Endothelial cell of umbilical vein (primary cell): ENCODE measurements at regions not wholly inside any gene's neighbourhood (a gene's known extent, or its start where the extent isn't known, plus 50 kb on each side); places are given as distances from the start of the nearest gene placed in this dataset.

Source experiments
- BruUV-seq: library from RNA; stranded (reverse); fragments of 400-500 nt; replicated peaks from 2 replicates; lab custom pipeline; 2021; lab: Mats Ljungman, UMichigan
- CTCF ChIA-PET: fragments of 300-600, 350-600 bp; sonication (Branson Sonifier 250); formaldehyde crosslinking; loops from one replicate; lab custom pipeline; 2021; ENCODE audit warnings: antibody characterized with exemption, inconsistent platforms; lab: Charles Lee
- POLR2A ChIA-PET: fragments of 300-600, 350-600 bp; sonication (Branson Sonifier 250); formaldehyde crosslinking; loops from one replicate; lab custom pipeline; 2021; ENCODE audit warnings: antibody characterized with exemption, inconsistent platforms; lab: Charles Lee
- DNase-seq: peaks from one replicate; pipeline ENCODE4 v3.0.0-alpha.2; 2011; ENCODE audit warnings: low read depth, low spot score
- FAIRE-seq: peaks from 2 replicates; lab custom pipeline; 2011; peaks lifted over from hg19 to GRCh38; lab: Jason Lieb, UNC
- H2AFZ ChIP-seq: 2 replicates; pipeline ENCODE4 v1.6.0; 2012; ENCODE audit warnings: low read depth, low read length, control low read depth, inconsistent platforms
- H3K27ac ChIP-seq: 2 replicates; pipeline ENCODE4 v1.5.1; 2011; ENCODE audit warnings: low read depth, mild to moderate bottlenecking, control low read depth, low read length, moderate library complexity; ENCODE audit not compliant: insufficient read depth
- H3K27me3 ChIP-seq, 2 experiments: 2 replicates each; pipeline versions ENCODE4 v1.6.0 to v1.6.1; 2011; ENCODE audit warnings: low read length in 2 of 2, mixed read lengths in 1 of 2; ENCODE audit not compliant: control insufficient read depth in 2 of 2, insufficient read depth in 2 of 2
- H3K36me3 ChIP-seq, 2 experiments: 2 replicates in 1 of 2; 3 replicates in 1 of 2; pipeline ENCODE4 v1.5.1; 2011; ENCODE audit warnings: low read length in 2 of 2, mild to moderate bottlenecking in 1 of 2, moderate library complexity in 1 of 2; ENCODE audit not compliant: control insufficient read depth in 2 of 2, insufficient read depth in 2 of 2; ENCODE audit errors: extremely low read depth in 1 of 2
- H3K4me1 ChIP-seq: 3 replicates; pipeline ENCODE4 v1.5.1; 2011; ENCODE audit warnings: mild to moderate bottlenecking, low read length; ENCODE audit not compliant: control insufficient read depth, insufficient read depth; ENCODE audit errors: extremely low read depth
- H3K4me2 ChIP-seq: 2 replicates; pipeline ENCODE4 v1.6.1; 2011; ENCODE audit warnings: low read length, control low read depth, mixed read lengths; ENCODE audit not compliant: insufficient read depth
- H3K4me3 ChIP-seq, 3 experiments: fragments of 200-600 bp in 1 of 3; sonication (generic), shearing (Covaris generic) in 1 of 3; replicated peaks in 1 of 3; 2 replicates each; pipeline ENCODE4 v1.5.1; 2011 to 2016; ENCODE audit warnings: control low read depth in 3 of 3, low read length in 3 of 3, mild to moderate bottlenecking in 2 of 3, inconsistent platforms in 1 of 3, low read depth in 1 of 3, moderate library complexity in 1 of 3; ENCODE audit not compliant: insufficient read depth in 1 of 3
- H3K79me2 ChIP-seq: 2 replicates; pipeline ENCODE4 v1.6.0; 2012; ENCODE audit warnings: low read length, inconsistent platforms; ENCODE audit not compliant: control insufficient read depth, insufficient read depth
- H3K9ac ChIP-seq: replicated peaks from 2 replicates; pipeline ENCODE3; 2011; ENCODE audit warnings: low read length, control low read depth; ENCODE audit not compliant: insufficient read depth; ENCODE audit errors: extremely low read depth
- H3K9me1 ChIP-seq: replicated peaks from 3 replicates; pipeline ENCODE4 v1.6.0; 2011; ENCODE audit warnings: mild to moderate bottlenecking, low read length; ENCODE audit not compliant: control insufficient read depth, insufficient read depth; ENCODE audit errors: extremely low read depth
- H3K9me3 ChIP-seq: replicated peaks from 2 replicates; pipeline ENCODE4 v1.5.1; 2012; ENCODE audit warnings: low read length, inconsistent platforms; ENCODE audit not compliant: control insufficient read depth, insufficient read depth
- H4K20me1 ChIP-seq: replicated peaks from 2 replicates; pipeline ENCODE3; 2011; ENCODE audit warnings: mild to moderate bottlenecking, low read length; ENCODE audit not compliant: control insufficient read depth, insufficient read depth; ENCODE audit errors: extremely low read depth
- CTCF ChIP-seq, 2 donors: IDR thresholded peaks; 1 replicate in 1 of 2; 2 replicates in 1 of 2; pipeline ENCODE4 v1.5.1; 2011; ENCODE audit warnings: low read length in 2 of 2, mild to moderate bottlenecking in 2 of 2, moderate library complexity in 2 of 2, control low read depth in 1 of 2, inconsistent platforms in 1 of 2, low read depth in 1 of 2; ENCODE audit not compliant: insufficient read depth in 1 of 2; ENCODE audit errors: extremely low read depth in 1 of 2
- EZH2 ChIP-seq: IDR thresholded peaks from 2 replicates; pipeline ENCODE4 v1.6.1; 2012; ENCODE audit warnings: borderline replicate concordance, low read depth, mild to moderate bottlenecking, moderate library complexity, low read length, inconsistent platforms; ENCODE audit not compliant: severe bottlenecking
- FOS ChIP-seq: IDR thresholded peaks from 2 replicates; pipeline ENCODE4 v1.6.1; 2011; ENCODE audit warnings: mild to moderate bottlenecking, low read length, moderate library complexity, borderline replicate concordance; ENCODE audit not compliant: insufficient read depth
- GATA2 ChIP-seq: IDR thresholded peaks from 2 replicates; pipeline ENCODE4 v1.7.0; 2011; ENCODE audit warnings: low read depth, mild to moderate bottlenecking, moderate library complexity, mixed read lengths, low read length; ENCODE audit not compliant: insufficient read length, insufficient read depth
- JUN ChIP-seq: IDR thresholded peaks from 2 replicates; pipeline ENCODE4 v1.6.1; 2011; ENCODE audit warnings: borderline replicate concordance, low read depth; ENCODE audit not compliant: insufficient read length, insufficient read depth
- MAX ChIP-seq: IDR thresholded peaks from 2 replicates; pipeline ENCODE4 v1.6.1; 2011; ENCODE audit not compliant: insufficient read depth, insufficient read length
- MYC ChIP-seq: IDR thresholded peaks from one replicate; pipeline ENCODE4 v1.6.1; 2011; ENCODE audit warnings: mild to moderate bottlenecking, low read depth, low read length
- POLR2A ChIP-seq: IDR thresholded peaks from 2 replicates; pipeline ENCODE4 v1.6.1; 2012; ENCODE audit warnings: low read depth, mild to moderate bottlenecking, control low read depth, low read length
- POLR2AphosphoS5 ChIP-seq: IDR thresholded peaks from 2 replicates; pipeline ENCODE4 v1.6.1; 2012; ENCODE audit warnings: low read depth, mild to moderate bottlenecking, control low read depth, low read length, moderate library complexity; ENCODE audit not compliant: insufficient read depth
- dilution Hi-C: fragments of 300-500 bp; cut with MboI; formaldehyde crosslinking; loops from one replicate; pipeline ENCODE4 v1.15.0; 2019; ENCODE audit warnings: low sequenced_read_pairs; ENCODE audit not compliant: extremely low pct_ligation_motif_present
- intact Hi-C: fragments of 100-400 bp; cut with micrococcal nuclease; formaldehyde crosslinking; loops from one replicate; pipeline ENCODE4 v1.10.0; 2022

- H3K4me1 ChIP-seq: no peaks in the 10 kb centered on the region
- H4K20me1 ChIP-seq: no peaks in the 10 kb centered on the region
- no peaks in the 10 kb centered on the region for H3K79me2 ChIP-seq
- intact Hi-C loops (no loop called here), dilution Hi-C loops (no loop called here)
- H3K27me3 ChIP-seq: no peaks in the 10 kb centered on the region
- H3K9me1 ChIP-seq: no peaks in the 10 kb centered on the region
- no peak for TF ChIP-seq MYC
- TF ChIP-seq CTCF (IDR thresholded peaks at IDR 0.05; ENCODE audit: extremely low read depth in 1 of 2, insufficient read depth in 1 of 2, low read depth in 1 of 2, low read length in 2 of 2): no peak
- TF ChIP-seq JUN: no peak
- no peak for TF ChIP-seq GATA2
- TF ChIP-seq POLR2AphosphoS5: no peak
- H3K4me3 ChIP-seq: no peak overlapping the region
- H3K36me3 ChIP-seq: no peaks in the 10 kb centered on the region
- BruUV-seq: no TSS peak
- DNase-seq: no peak
- H2AFZ ChIP-seq: no peak overlapping the region
- no peak overlapping the region for H3K9ac ChIP-seq
- FAIRE-seq: no peak
- no peaks in the 10 kb centered on the region for H3K9me3 ChIP-seq
- H3K27ac ChIP-seq: no peak overlapping the region
- POLR2A ChIA-PET: no interaction called here
- CTCF ChIA-PET: interaction anchor here (0.8 kb wide), 1 partner anchor 536 kb away, joined by 3 read pairs; no protein-coding TSS in a partner anchor
- no peak overlapping the region for H3K4me2 ChIP-seq
These were observed 179.3 kb downstream of the BMP7 start for GRCh38 chr20:57087102-57087501.

- no peak for FAIRE-seq
- TF ChIP-seq GATA2 (no peak), POLR2A (no peak), FOS (no peak), CTCF (IDR thresholded peaks at IDR 0.05; ENCODE audit: extremely low read depth in 1 of 2, insufficient read depth in 1 of 2, low read depth in 1 of 2, low read length in 2 of 2) (no peak), POLR2AphosphoS5 (no peak), MAX (no peak), EZH2 (no peak)
- no peaks in the 10 kb centered on the region for H3K9me1 ChIP-seq
- no peak overlapping the region for H3K9ac ChIP-seq
- no peak overlapping the region for H2AFZ ChIP-seq
- H3K9me3 ChIP-seq: no peaks in the 10 kb centered on the region
- no peak for DNase-seq
- H3K36me3 ChIP-seq: no peaks in the 10 kb centered on the region
- dilution Hi-C loops: no loop called here
- no peak overlapping the region for H3K4me3 ChIP-seq
- H3K27me3 ChIP-seq: no peaks in the 10 kb centered on the region
- no peaks in the 10 kb centered on the region for H4K20me1 ChIP-seq
- ChIA-PET CTCF (interaction anchor here (0.5 to 0.8 kb wide), 2 partner anchors 259 to 537 kb away, joined by 3 read pairs; no protein-coding TSS in a partner anchor), POLR2A (no interaction called here)
- intact Hi-C loops: no loop called here
- no peak overlapping the region for H3K4me2 ChIP-seq
- H3K79me2 ChIP-seq: no peaks in the 10 kb centered on the region
- no TSS peak for BruUV-seq
- H3K27ac ChIP-seq: no peak overlapping the region
- H3K4me1 ChIP-seq: no peaks in the 10 kb centered on the region
These were observed 178.7 kb downstream of the BMP7 start for GRCh38 chr20:57087705-57088104.
